ENCODE measurements at regions not wholly inside any gene's neighbourhood (a gene's known extent, or its start where the extent isn't known, plus 50 kb on each side); places are given as distances from the start of the nearest gene placed in this dataset.

GRCh38 chr9:73229543-73229942, 77.9 kb downstream of the ANXA1 start:
- TF ChIP-seq CTCF (conservative IDR thresholded peaks at IDR 0.05; ENCODE audit: low read depth in 2 of 2) (no peak), EZH2phosphoT487 (IDR thresholded peaks at IDR 0.05; ENCODE audit: unreplicated experiment) (no peak), EZH2 (IDR thresholded peaks at IDR 0.05; ENCODE audit: low read depth, unreplicated experiment) (no peak), JUNB (IDR thresholded peaks at IDR 0.05; ENCODE audit: unreplicated experiment) (no peak), REST (IDR thresholded peaks at IDR 0.05; ENCODE audit: unreplicated experiment) (no peak), POLR2AphosphoS5 (IDR thresholded peaks at IDR 0.05; ENCODE audit: low read depth) (no peak), ETS1 (IDR thresholded peaks at IDR 0.05) (no peak)
